Epithelial cell of prostate (primary cell): ENCODE measurements at regions not wholly inside any gene's neighbourhood (a gene's known extent, or its start where the extent isn't known, plus 50 kb on each side); places are given as distances from the start of the nearest gene placed in this dataset.
"Not testable (repeated sequence)": the region's sequence is repeated elsewhere in the genome, so short reads cannot be mapped to it uniquely, and the experiment has no call there.

Experiments
- DNase-seq: peaks from one replicate; pipeline ENCODE4 v3.0.0-alpha.2; 2011; ENCODE audit warnings: low read depth, low spot score
- H3K27ac ChIP-seq: fragments of 450-650 bp; 2 replicates; pipeline ENCODE4 v1.5.1; 2017; ENCODE audit warnings: mild to moderate bottlenecking

- H3K27ac ChIP-seq: no peak overlapping the region
- DNase-seq: no peak
Observed at GRCh38 chr11:37203006-37203405, 605.0 kb upstream of the RAG2 start.

GRCh38 chr11:37199082-37199481, 601.0 kb upstream of the RAG2 start:
- H3K27ac ChIP-seq: no peak overlapping the region
- no peak for DNase-seq

- no peak overlapping the region for H3K27ac ChIP-seq
Observed at GRCh38 chr11:37184326-37184725, 586.3 kb upstream of the RAG2 start.

GRCh38 chr11:37182031-37182430, 584.0 kb upstream of the RAG2 start:
- H3K27ac ChIP-seq: no peak overlapping the region
- no peak for DNase-seq

More at GRCh38 chr11:37184326-37184725, 586.3 kb upstream of the RAG2 start:
- DNase-seq: no peak

- H3K27ac ChIP-seq: no peak overlapping the region
- DNase-seq: no peak
Observed at GRCh38 chr11:37177721-37178120, 579.7 kb upstream of the RAG2 start.

GRCh38 chr11:37171451-37171850, 573.4 kb upstream of the RAG2 start:
- no peak for DNase-seq
- no peak overlapping the region for H3K27ac ChIP-seq

- no peak overlapping the region for H3K27ac ChIP-seq
- no peak for DNase-seq
Observed at GRCh38 chr11:37170311-37170710, 572.3 kb upstream of the RAG2 start.

- H3K27ac ChIP-seq, DNase-seq: not testable (repeated sequence)
Observed at GRCh38 chr11:37145434-37145833, 547.4 kb upstream of the RAG2 start.

- DNase-seq: no peak
- H3K27ac ChIP-seq: no peak overlapping the region
Observed at GRCh38 chr11:37142591-37142990, 544.6 kb upstream of the RAG2 start.

GRCh38 chr11:37141707-37142106, 543.7 kb upstream of the RAG2 start:
- no peak for DNase-seq
- no peak overlapping the region for H3K27ac ChIP-seq

GRCh38 chr11:37135606-37136005, 537.6 kb upstream of the RAG2 start:
- not testable (repeated sequence) for DNase-seq, H3K27ac ChIP-seq

GRCh38 chr11:37134637-37135036, 536.6 kb upstream of the RAG2 start:
- DNase-seq: no peak

GRCh38 chr11:37124384-37124783, 526.3 kb upstream of the RAG2 start:
- DNase-seq: no peak
- no peak overlapping the region for H3K27ac ChIP-seq

More at GRCh38 chr11:37134637-37135036, 536.6 kb upstream of the RAG2 start:
- H3K27ac ChIP-seq: no peak overlapping the region

- no peak for DNase-seq
- H3K27ac ChIP-seq: no peak overlapping the region
Observed at GRCh38 chr11:37115963-37116362, 517.9 kb upstream of the RAG2 start.

GRCh38 chr11:37110385-37110784, 512.3 kb upstream of the RAG2 start:
- H3K27ac ChIP-seq: no peak overlapping the region
- DNase-seq: no peak

- H3K27ac ChIP-seq: no peak overlapping the region
- no peak for DNase-seq
Observed at GRCh38 chr11:37109286-37109585, 511.2 kb upstream of the RAG2 start.

GRCh38 chr11:37108436-37109285, 510.6 kb upstream of the RAG2 start:
- H3K27ac ChIP-seq: no peak overlapping the region
- DNase-seq: no peak

- DNase-seq: no peak
- H3K27ac ChIP-seq: no peak overlapping the region
Observed at GRCh38 chr11:37107831-37108230, 509.8 kb upstream of the RAG2 start.

GRCh38 chr11:37107415-37107814, 509.4 kb upstream of the RAG2 start:
- DNase-seq: no peak
- H3K27ac ChIP-seq: no peak overlapping the region

GRCh38 chr11:37105427-37105826, 507.4 kb upstream of the RAG2 start:
- no peak overlapping the region for H3K27ac ChIP-seq
- no peak for DNase-seq

GRCh38 chr11:37104380-37104779, 506.3 kb upstream of the RAG2 start:
- DNase-seq: no peak
- H3K27ac ChIP-seq: no peak overlapping the region

GRCh38 chr11:37100008-37100407, 502.0 kb upstream of the RAG2 start:
- no peak for DNase-seq
- no peak overlapping the region for H3K27ac ChIP-seq
